ENCODE measurements at regions not wholly inside any gene's neighbourhood (a gene's known extent, or its start where the extent isn't known, plus 50 kb on each side); places are given as distances from the start of the nearest gene placed in this dataset.
"Not testable (repeated sequence)": the region's sequence is repeated elsewhere in the genome, so short reads cannot be mapped to it uniquely, and the experiment has no call there.

GRCh38 chr2:37742286-37742685 is 70.8 kb upstream of the CDC42EP3 start (continued):
- TF ChIP-seq ATF3 (IDR thresholded peaks at IDR 0.05) (no peak), EZH2 (IDR thresholded peaks at IDR 0.05) (no peak), ELF1 (IDR thresholded peaks at IDR 0.05; ENCODE audit: borderline replicate concordance, low read depth) (no peak)

- intact Hi-C loops (cut with micrococcal nuclease) = no loop called here
- Histone ChIP-seq H3K9me2 (ENCODE audit: insufficient read depth) (no peaks in the 10 kb centered on the region), H3K79me2 (ENCODE audit: insufficient read depth, low read length) (no peaks in the 10 kb centered on the region), H3K4me2 (ENCODE audit: low read length) (no peak overlapping the region), H3K36me3 (ENCODE audit: control insufficient read depth in 1 of 2, insufficient read depth in 2 of 2, low read length in 2 of 2) (no peaks in the 10 kb centered on the region), H3K27me3 (ENCODE audit: insufficient read depth, low read length) (no peaks in the 10 kb centered on the region), H4K20me1 (ENCODE audit: insufficient read depth) (no peaks in the 10 kb centered on the region), H3K9me3 (ENCODE audit: control insufficient read depth in 1 of 2, insufficient read depth in 1 of 2, low read depth in 1 of 2, low read length in 2 of 2) (no peaks in the 10 kb centered on the region), H3K9ac (ENCODE audit: low read length) (no peak overlapping the region), H3K4me1 (ENCODE audit: control insufficient read depth in 1 of 2, insufficient read depth in 2 of 2, low read length in 2 of 2) (no peaks in the 10 kb centered on the region), H3K4me3 (replicated peaks in 1 of 2; ENCODE audit: low read depth in 1 of 2, low read length in 2 of 2) (no peak overlapping the region), H3K27ac (ENCODE audit: low read depth, low read length) (no peak overlapping the region), H2AFZ (ENCODE audit: low read depth, low read length, poor library complexity, severe bottlenecking) (no peak overlapping the region)
- RAD21 ChIA-PET (ENCODE audit: low non-redundant PET in 1 of 2, low total read pairs in 2 of 2, uncharacterized antibody in 2 of 2, unreplicated experiment in 2 of 2) = no interaction called here
- ATAC-seq (no peak), DNase-seq (ENCODE audit: low read depth, low spot score) (no peak)
- TF ChIP-seq CTCF (IDR thresholded peaks at IDR 0.05 in 2 of 3, conservative IDR thresholded peaks at IDR 0.05 in 1 of 3; ENCODE audit: borderline replicate concordance in 1 of 3, insufficient read depth in 1 of 3, low read depth in 2 of 3, low read length in 2 of 3) (no peak), POLR2A (IDR thresholded peaks at IDR 0.05; ENCODE audit: borderline replicate concordance, extremely low read depth, insufficient read depth, insufficient read length) (no peak), SRF (IDR thresholded peaks at IDR 0.05; ENCODE audit: low read depth) (no peak), ZNF274 (IDR thresholded peaks at IDR 0.05; ENCODE audit: low read depth, low read length) (no peak), ZFX (IDR thresholded peaks at IDR 0.05) (no peak), ATF3 (IDR thresholded peaks at IDR 0.05) (no peak), SP1 (IDR thresholded peaks at IDR 0.05; ENCODE audit: low read depth) (no peak), POLR2AphosphoS5 (IDR thresholded peaks at IDR 0.05; ENCODE audit: low read depth, low read length) (no peak), REST (IDR thresholded peaks at IDR 0.05; ENCODE audit: low read depth) (no peak), MAX (IDR thresholded peaks at IDR 0.05) (no peak), YY1 (IDR thresholded peaks at IDR 0.05; ENCODE audit: extremely low read depth, insufficient replicate concordance, low read depth, low read length) (no peak), FOSL1 (IDR thresholded peaks at IDR 0.05; ENCODE audit: low read depth) (no peak), ELF1 (IDR thresholded peaks at IDR 0.05; ENCODE audit: borderline replicate concordance, low read depth) (no peak), RAD21 (IDR thresholded peaks at IDR 0.05; ENCODE audit: low read depth) (no peak)
- BruUV-seq (replicated peaks) = no TSS peak
- CTCF ChIA-PET = no interaction called here
- POLR2A ChIA-PET = no interaction called here
Observed at GRCh38 chr2:37744010-37744409, 72.6 kb upstream of the CDC42EP3 start.

GRCh38 chr2:37744961-37745360 is 73.5 kb upstream of the CDC42EP3 start:
- H4K20me1 ChIP-seq (ENCODE audit: insufficient read depth); DNase-seq (ENCODE audit: low read depth, low spot score); BruUV-seq (replicated peaks); H2AFZ ChIP-seq (ENCODE audit: low read depth, low read length, poor library complexity, severe bottlenecking); H3K27ac ChIP-seq (ENCODE audit: low read depth, low read length); H3K4me3 ChIP-seq (replicated peaks in 1 of 2; ENCODE audit: low read depth in 1 of 2, low read length in 2 of 2); H3K9me3 ChIP-seq (ENCODE audit: control insufficient read depth in 1 of 2, insufficient read depth in 1 of 2, low read depth in 1 of 2, low read length in 2 of 2); H3K9me2 ChIP-seq (ENCODE audit: insufficient read depth); RAD21 ChIA-PET (ENCODE audit: low non-redundant PET in 1 of 2, low total read pairs in 2 of 2, uncharacterized antibody in 2 of 2, unreplicated experiment in 2 of 2); H3K4me2 ChIP-seq (ENCODE audit: low read length); POLR2A ChIA-PET; ATAC-seq; intact Hi-C loops (cut with micrococcal nuclease); H3K9ac ChIP-seq (ENCODE audit: low read length); H3K79me2 ChIP-seq (ENCODE audit: insufficient read depth, low read length); H3K27me3 ChIP-seq (ENCODE audit: insufficient read depth, low read length); H3K36me3 ChIP-seq (ENCODE audit: control insufficient read depth in 1 of 2, insufficient read depth in 2 of 2, low read length in 2 of 2); H3K4me1 ChIP-seq (ENCODE audit: control insufficient read depth in 1 of 2, insufficient read depth in 2 of 2, low read length in 2 of 2); CTCF ChIA-PET: not testable (repeated sequence)

Data from HCT116 (cell line).